ENCODE measurements at regions not wholly inside any gene's neighbourhood (a gene's known extent, or its start where the extent isn't known, plus 50 kb on each side); places are given as distances from the start of the nearest gene placed in this dataset.

DNA sequence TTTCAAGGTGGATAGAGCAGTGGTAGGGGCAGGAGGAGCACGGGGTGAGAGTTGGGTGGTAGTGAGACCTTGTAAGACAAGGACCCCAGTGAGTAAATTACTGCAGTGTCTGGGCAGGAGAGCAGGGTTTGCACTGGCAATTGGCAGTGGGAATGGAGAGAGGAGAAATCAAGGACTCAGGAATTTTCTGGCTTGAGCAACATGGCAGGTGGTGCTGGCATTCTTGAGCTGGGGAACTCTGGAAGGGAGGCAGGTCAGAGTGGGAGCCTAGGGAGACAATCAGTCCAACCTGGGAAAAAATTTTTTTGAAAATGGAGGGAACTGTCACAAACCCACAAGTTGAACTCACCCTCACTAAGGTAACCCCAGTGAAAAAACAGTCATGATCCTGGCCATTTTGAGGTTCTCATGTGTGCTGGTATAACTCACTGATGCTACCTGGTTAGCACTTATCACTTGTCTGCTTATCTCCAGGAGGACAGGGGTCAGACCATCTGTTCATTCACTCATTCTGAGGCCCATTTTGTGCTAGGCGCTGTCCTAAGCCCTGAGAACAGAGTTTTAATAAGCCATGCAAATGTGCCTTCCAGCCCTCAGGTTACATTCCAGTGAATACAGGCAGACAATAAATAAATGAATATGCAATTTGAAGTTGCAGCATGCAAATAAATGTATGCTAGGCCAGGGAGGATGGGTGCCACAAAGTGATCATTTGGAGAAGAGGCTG is 92.2 kb upstream of the SEC11C start:
- Histone ChIP-seq H3K36me3 (ENCODE audit: control insufficient read depth, insufficient read depth, low read length) (no peaks in the 10 kb centered on the region), H3K4me3 (ENCODE audit: low read depth, low read length) (no peak overlapping the region), H3K9me3 (ENCODE audit: control insufficient read depth in 2 of 2, low read length in 2 of 2) (no peaks in the 10 kb centered on the region), H3K27ac (ENCODE audit: insufficient read depth, low read length, poor library complexity, severe bottlenecking) (no peak overlapping the region), H3K27me3 (ENCODE audit: control insufficient read depth, insufficient read depth, low read length) (peaks cover 3% of the 10 kb centered on the region), H3K4me1 (ENCODE audit: control insufficient read depth, insufficient read depth, low read length, poor library complexity, severe bottlenecking) (no peaks in the 10 kb centered on the region)
- Mint-ChIP-seq H3K27ac (no peak overlapping the region), H3K9me3 (peaks cover 0 to 2% (median 0%) of the 10 kb centered on the region in 7 donors), H3K4me1 (no peaks in the 10 kb centered on the region), H3K36me3 (no peaks in the 10 kb centered on the region), H3K27me3 (peaks cover 10% of the 10 kb centered on the region), H3K4me3 (no peak overlapping the region)
- DNase-seq: no peak
- no peak for ATAC-seq (ENCODE audit: low read depth in 2 of 2)

GRCh38 chr18:59048048-59048363 is 91.7 kb upstream of the SEC11C start:
- no peaks in the 10 kb centered on the region for H3K36me3 ChIP-seq (ENCODE audit: control insufficient read depth, insufficient read depth, low read length)
- ATAC-seq (ENCODE audit: low read depth in 2 of 2) (no peak), DNase-seq (no peak)
- H3K9me3 ChIP-seq (ENCODE audit: control insufficient read depth in 2 of 2, low read length in 2 of 2): no peaks in the 10 kb centered on the region
- no peaks in the 10 kb centered on the region for H3K36me3 Mint-ChIP-seq
- peaks cover 0 to 2% (median 0%) of the 10 kb centered on the region in 7 donors for H3K9me3 Mint-ChIP-seq
- no peaks in the 10 kb centered on the region for H3K4me1 Mint-ChIP-seq
- H3K27me3 ChIP-seq (ENCODE audit: control insufficient read depth, insufficient read depth, low read length): peaks cover 3% of the 10 kb centered on the region
- H3K4me3 Mint-ChIP-seq: no peak overlapping the region
- H3K4me3 ChIP-seq (ENCODE audit: low read depth, low read length): no peak overlapping the region
- peaks cover 11% of the 10 kb centered on the region for H3K27me3 Mint-ChIP-seq
- H3K4me1 ChIP-seq (ENCODE audit: control insufficient read depth, insufficient read depth, low read length, poor library complexity, severe bottlenecking): no peaks in the 10 kb centered on the region
- H3K27ac ChIP-seq (ENCODE audit: insufficient read depth, low read length, poor library complexity, severe bottlenecking): no peak overlapping the region
- no peak overlapping the region for H3K27ac Mint-ChIP-seq

GRCh38 chr18:59048378-59048777 is 91.3 kb upstream of the SEC11C start:
- Histone ChIP-seq H3K36me3 (ENCODE audit: control insufficient read depth, insufficient read depth, low read length) (no peaks in the 10 kb centered on the region), H3K4me3 (ENCODE audit: low read depth, low read length) (no peak overlapping the region), H3K27ac (ENCODE audit: insufficient read depth, low read length, poor library complexity, severe bottlenecking) (no peak overlapping the region), H3K4me1 (ENCODE audit: control insufficient read depth, insufficient read depth, low read length, poor library complexity, severe bottlenecking) (no peaks in the 10 kb centered on the region), H3K27me3 (ENCODE audit: control insufficient read depth, insufficient read depth, low read length) (peaks cover 3% of the 10 kb centered on the region), H3K9me3 (ENCODE audit: control insufficient read depth in 2 of 2, low read length in 2 of 2) (no peaks in the 10 kb centered on the region)
- H3K36me3 Mint-ChIP-seq: no peaks in the 10 kb centered on the region
- H3K9me3 Mint-ChIP-seq: peaks cover 0 to 2% (median 0%) of the 10 kb centered on the region in 7 donors
- H3K27me3 Mint-ChIP-seq: peaks cover 15% of the 10 kb centered on the region
- DNase-seq: no peak
- no peaks in the 10 kb centered on the region for H3K4me1 Mint-ChIP-seq
- H3K4me3 Mint-ChIP-seq: no peak overlapping the region
- H3K27ac Mint-ChIP-seq: peak overlapping the region in 1 of 3 donors; percentile 64
- no peak for ATAC-seq (ENCODE audit: low read depth in 2 of 2)

GRCh38 chr18:59049721-59050660 is 89.7 kb upstream of the SEC11C start:
- H3K27ac Mint-ChIP-seq: no peak overlapping the region

DNA sequence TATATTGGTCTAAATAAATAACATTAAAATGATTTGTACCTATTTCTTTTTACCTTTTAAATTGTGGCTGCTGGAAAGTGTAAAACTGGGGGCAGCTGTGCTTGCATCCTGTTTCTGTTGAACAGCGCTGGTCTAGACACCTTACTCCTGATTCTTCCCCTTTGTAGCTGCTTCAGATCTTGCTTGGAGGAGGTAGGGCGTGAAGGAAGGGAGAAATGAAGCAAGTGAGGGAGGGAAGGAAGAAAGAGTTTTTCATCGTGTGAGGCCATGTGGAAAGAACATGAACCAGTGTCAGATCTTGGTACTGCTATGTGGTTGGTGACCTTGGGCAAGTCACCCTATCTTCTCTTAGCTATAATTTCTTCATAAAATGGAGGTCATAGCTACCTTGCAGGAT is 89.0 kb upstream of the SEC11C start:
- Mint-ChIP-seq H3K27me3 (peaks cover 15% of the 10 kb centered on the region), H3K4me1 (no peaks in the 10 kb centered on the region), H3K36me3 (no peaks in the 10 kb centered on the region), H3K9me3 (peaks cover 0 to 2% (median 0%) of the 10 kb centered on the region in 7 donors), H3K4me3 (no peak overlapping the region), H3K27ac (peak overlapping the region in 1 of 3 donors; percentile 2)
- ATAC-seq (ENCODE audit: low read depth in 2 of 2) (no peak), DNase-seq (no peak)
- Histone ChIP-seq H3K9me3 (ENCODE audit: control insufficient read depth in 2 of 2, low read length in 2 of 2) (no peaks in the 10 kb centered on the region), H3K4me1 (ENCODE audit: control insufficient read depth, insufficient read depth, low read length, poor library complexity, severe bottlenecking) (no peaks in the 10 kb centered on the region), H3K27ac (ENCODE audit: insufficient read depth, low read length, poor library complexity, severe bottlenecking) (no peak overlapping the region), H3K27me3 (ENCODE audit: control insufficient read depth, insufficient read depth, low read length) (peaks cover 3% of the 10 kb centered on the region), H3K4me3 (ENCODE audit: low read depth, low read length) (no peak overlapping the region), H3K36me3 (ENCODE audit: control insufficient read depth, insufficient read depth, low read length) (no peaks in the 10 kb centered on the region)

More at GRCh38 chr18:59049721-59050660, 89.7 kb upstream of the SEC11C start:
- DNase-seq: no peak
- no peaks in the 10 kb centered on the region for H3K4me1 Mint-ChIP-seq
- Histone ChIP-seq H3K27ac (ENCODE audit: insufficient read depth, low read length, poor library complexity, severe bottlenecking) (no peak overlapping the region), H3K27me3 (ENCODE audit: control insufficient read depth, insufficient read depth, low read length) (peaks cover 3% of the 10 kb centered on the region), H3K4me3 (ENCODE audit: low read depth, low read length) (no peak overlapping the region), H3K4me1 (ENCODE audit: control insufficient read depth, insufficient read depth, low read length, poor library complexity, severe bottlenecking) (no peaks in the 10 kb centered on the region), H3K9me3 (ENCODE audit: control insufficient read depth in 2 of 2, low read length in 2 of 2) (no peaks in the 10 kb centered on the region), H3K36me3 (ENCODE audit: control insufficient read depth, insufficient read depth, low read length) (no peaks in the 10 kb centered on the region)
- peaks cover 15% of the 10 kb centered on the region for H3K27me3 Mint-ChIP-seq
- peaks cover 0 to 2% (median 0%) of the 10 kb centered on the region in 7 donors for H3K9me3 Mint-ChIP-seq
- ATAC-seq (ENCODE audit: low read depth in 2 of 2): no peak
- no peaks in the 10 kb centered on the region for H3K36me3 Mint-ChIP-seq
- no peak overlapping the region for H3K4me3 Mint-ChIP-seq

GRCh38 chr18:59051470-59052165 is 88.1 kb upstream of the SEC11C start:
- Histone ChIP-seq H3K27ac (ENCODE audit: insufficient read depth, low read length, poor library complexity, severe bottlenecking) (no peak overlapping the region), H3K27me3 (ENCODE audit: control insufficient read depth, insufficient read depth, low read length) (peaks cover 3% of the 10 kb centered on the region), H3K36me3 (ENCODE audit: control insufficient read depth, insufficient read depth, low read length) (no peaks in the 10 kb centered on the region), H3K4me3 (ENCODE audit: low read depth, low read length) (no peak overlapping the region), H3K9me3 (ENCODE audit: control insufficient read depth in 2 of 2, low read length in 2 of 2) (no peaks in the 10 kb centered on the region), H3K4me1 (ENCODE audit: control insufficient read depth, insufficient read depth, low read length, poor library complexity, severe bottlenecking) (no peaks in the 10 kb centered on the region)
- no peak for ATAC-seq (ENCODE audit: low read depth in 2 of 2)
- Mint-ChIP-seq H3K4me3 (no peak overlapping the region), H3K4me1 (no peaks in the 10 kb centered on the region), H3K9me3 (peaks cover 0 to 2% (median 0%) of the 10 kb centered on the region in 7 donors), H3K27ac (no peak overlapping the region), H3K36me3 (no peaks in the 10 kb centered on the region), H3K27me3 (peaks cover 15% of the 10 kb centered on the region)
- DNase-seq: no peak

DNA sequence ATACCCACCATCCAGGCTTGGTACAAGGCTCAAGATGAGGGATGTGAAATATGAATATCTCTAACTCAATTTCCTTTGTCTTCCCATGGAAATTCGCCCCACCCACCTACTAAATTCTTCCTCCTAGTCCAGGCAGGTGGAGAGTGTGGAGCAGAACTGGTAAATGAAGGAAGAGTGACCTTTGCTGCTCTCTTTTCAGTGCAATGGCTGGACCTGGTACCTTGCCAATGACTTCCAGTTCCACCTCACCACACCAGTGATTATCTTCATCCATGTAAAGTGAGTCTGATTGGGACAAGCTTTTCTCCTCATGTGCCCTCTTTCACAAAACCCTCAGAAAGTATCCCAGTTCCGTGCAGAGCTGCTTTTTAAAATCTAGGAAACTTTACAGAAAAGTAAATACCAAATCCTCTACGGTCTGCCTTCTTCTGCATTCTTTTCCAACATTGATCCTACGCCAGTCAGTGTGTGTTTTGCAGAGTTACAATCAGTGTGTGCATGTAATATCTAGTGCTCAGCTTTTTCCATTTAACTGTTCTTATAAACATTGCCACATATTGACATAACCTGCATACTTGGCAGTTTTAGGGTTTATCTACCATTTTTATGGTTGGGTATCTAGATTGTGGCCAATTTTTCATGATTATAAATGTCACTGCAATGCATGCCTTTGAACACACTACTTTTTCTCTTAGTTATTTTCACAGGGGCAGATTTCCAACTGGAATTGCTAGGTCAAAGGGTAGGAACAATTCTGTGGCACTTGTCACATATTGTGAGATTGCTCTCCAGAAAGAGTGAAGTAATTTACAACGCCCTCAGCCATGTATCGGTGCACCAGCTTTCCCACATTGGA is 86.5 kb upstream of the SEC11C start:
- Mint-ChIP-seq H3K27me3 (peaks cover 15% of the 10 kb centered on the region), H3K36me3 (no peaks in the 10 kb centered on the region), H3K4me1 (no peaks in the 10 kb centered on the region), H3K4me3 (no peak overlapping the region), H3K9me3 (peaks cover 0 to 2% (median 0%) of the 10 kb centered on the region in 7 donors), H3K27ac (no peak overlapping the region)
- Histone ChIP-seq H3K4me1 (ENCODE audit: control insufficient read depth, insufficient read depth, low read length, poor library complexity, severe bottlenecking) (no peaks in the 10 kb centered on the region), H3K9me3 (ENCODE audit: control insufficient read depth in 2 of 2, low read length in 2 of 2) (no peaks in the 10 kb centered on the region), H3K36me3 (ENCODE audit: control insufficient read depth, insufficient read depth, low read length) (no peaks in the 10 kb centered on the region), H3K27ac (ENCODE audit: insufficient read depth, low read length, poor library complexity, severe bottlenecking) (no peak overlapping the region), H3K4me3 (ENCODE audit: low read depth, low read length) (no peak overlapping the region), H3K27me3 (ENCODE audit: control insufficient read depth, insufficient read depth, low read length) (peaks cover 5% of the 10 kb centered on the region)
- ATAC-seq (ENCODE audit: low read depth in 2 of 2) (no peak), DNase-seq (no peak)
